OCI-LY7 (cell line): ENCODE measurements at regions not wholly inside any gene's neighbourhood (a gene's known extent, or its start where the extent isn't known, plus 50 kb on each side); places are given as distances from the start of the nearest gene placed in this dataset.

ENCODE experiments used
- BruUV-seq: library from RNA; stranded (reverse); fragments of 400-500 nt; replicated peaks from 2 replicates; lab custom pipeline; 2021; lab: Mats Ljungman, UMichigan
- CTCF ChIA-PET: fragments of 300-600 bp; sonication (Branson Sonifier 250); formaldehyde crosslinking; loops from one replicate; lab custom pipeline; 2022; ENCODE audit warnings: antibody characterized with exemption; ENCODE audit not compliant: unreplicated experiment; lab: Charles Lee
- POLR2A ChIA-PET: fragments of 300-600 bp; sonication (Branson Sonifier 250); formaldehyde crosslinking; loops from one replicate; lab custom pipeline; 2022; ENCODE audit warnings: antibody characterized with exemption; lab: Charles Lee
- DNase-seq: peaks from one replicate; pipeline ENCODE4 v3.0.0-alpha.2; 2015; ENCODE audit warnings: low spot score
- H2AFZ ChIP-seq: fragments of 200-600 bp; sonication (generic), shearing (Covaris generic); 2 replicates; pipeline ENCODE4 v1.6.1; 2014; ENCODE audit warnings: mild to moderate bottlenecking, antibody characterized with exemption, low read length, moderate library complexity
- H3K27ac ChIP-seq: fragments of 200-600 bp; sonication (generic); 2 replicates; pipeline ENCODE4 v1.5.1; 2014; ENCODE audit warnings: mixed run types, low read depth, mild to moderate bottlenecking, moderate library complexity, low read length, inconsistent platforms; ENCODE audit not compliant: poor library complexity, severe bottlenecking
- H3K36me3 ChIP-seq: fragments of 200-600 bp; sonication (generic); 2 replicates; pipeline ENCODE4 v1.6.1; 2014; ENCODE audit warnings: mild to moderate bottlenecking, antibody characterized with exemption, low read length, moderate library complexity, mixed read lengths; ENCODE audit not compliant: insufficient read depth
- H3K4me1 ChIP-seq: fragments of 200-600 bp; sonication (generic); 2 replicates; pipeline ENCODE4 v1.5.1; 2014; ENCODE audit warnings: mild to moderate bottlenecking, low read length; ENCODE audit not compliant: insufficient read depth, poor library complexity, severe bottlenecking
- H3K4me2 ChIP-seq: fragments of 200-600 bp; sonication (generic); 2 replicates; pipeline ENCODE4 v1.6.1; 2014; ENCODE audit warnings: mild to moderate bottlenecking, low read length
- H3K4me3 ChIP-seq: fragments of 200-600 bp; sonication (generic); 2 replicates; pipeline ENCODE4 v1.5.1; 2014; ENCODE audit warnings: mild to moderate bottlenecking, low read depth, low read length; ENCODE audit not compliant: poor library complexity, severe bottlenecking
- H3K79me2 ChIP-seq: fragments of 200-600 bp; sonication (generic); 2 replicates; pipeline ENCODE4 v1.6.1; 2016; ENCODE audit warnings: low read depth, mild to moderate bottlenecking, low read length, moderate library complexity, mixed read lengths; ENCODE audit not compliant: insufficient read depth
- H3K9me2 ChIP-seq: fragments of 200-600 bp; sonication (generic); 2 replicates; pipeline ENCODE4 v1.6.1; 2016; ENCODE audit warnings: mild to moderate bottlenecking, low read length, mixed read lengths; ENCODE audit not compliant: insufficient read depth
- H3K9me3 ChIP-seq: fragments of 200-600 bp; sonication (generic); 2 replicates; pipeline ENCODE4 v1.6.1; 2014; ENCODE audit warnings: mild to moderate bottlenecking, mixed run types, low read length, mixed read lengths
- H4K20me1 ChIP-seq: fragments of 200-600 bp; sonication (generic); 2 replicates; pipeline ENCODE4 v1.6.1; 2014; ENCODE audit warnings: mild to moderate bottlenecking, antibody characterized with exemption, low read length, moderate library complexity, mixed read lengths; ENCODE audit not compliant: insufficient read depth
- CTCF ChIP-seq: fragments of 200-600 bp; sonication (generic); conservative IDR thresholded peaks from 2 replicates; pipeline ENCODE4 v1.5.1; 2014; ENCODE audit warnings: mild to moderate bottlenecking, antibody characterized with exemption, low read length, moderate library complexity, mixed read lengths
- EZH2phosphoT487 ChIP-seq: fragments of 200-600 bp; sonication (generic); IDR thresholded peaks from 2 replicates; pipeline ENCODE4 v1.6.1; 2018; ENCODE audit warnings: low read depth, borderline replicate concordance, mild to moderate bottlenecking, mixed run types, antibody characterized with exemption, low read length, moderate library complexity, mixed read lengths
- intact Hi-C: fragments of 100-400 bp; cut with micrococcal nuclease; formaldehyde crosslinking; loops from one replicate; pipeline ENCODE4 v1.10.0; 2022; ENCODE audit not compliant: unreplicated experiment

- Histone ChIP-seq H3K4me3 (no peak overlapping the region), H2AFZ (no peak overlapping the region), H3K4me1 (no peaks in the 10 kb centered on the region), H3K36me3 (no peaks in the 10 kb centered on the region), H3K27ac (no peak overlapping the region), H3K79me2 (no peaks in the 10 kb centered on the region), H3K9me2 (no peaks in the 10 kb centered on the region), H3K4me2 (no peak overlapping the region), H4K20me1 (no peaks in the 10 kb centered on the region), H3K9me3 (no peaks in the 10 kb centered on the region)
- intact Hi-C loops = no loop called here
- CTCF ChIA-PET = no interaction called here
- POLR2A ChIA-PET = no interaction called here
- BruUV-seq = no TSS peak
- no peak for DNase-seq
- TF ChIP-seq CTCF (no peak), EZH2phosphoT487 (no peak)
Observed at GRCh38 chr16:62294213-62294972, 258.2 kb upstream of the CDH8 start.

GRCh38 chr16:62288990-62289629 is 252.9 kb upstream of the CDH8 start:
- DNase-seq = no peak
- H3K9me3 ChIP-seq = no peaks in the 10 kb centered on the region
- no peaks in the 10 kb centered on the region for H3K36me3 ChIP-seq
- H2AFZ ChIP-seq = no peak overlapping the region
- no peaks in the 10 kb centered on the region for H3K4me1 ChIP-seq
- no peak overlapping the region for H3K4me3 ChIP-seq
- H3K79me2 ChIP-seq = no peaks in the 10 kb centered on the region
- TF ChIP-seq CTCF (no peak), EZH2phosphoT487 (no peak)
- H3K27ac ChIP-seq = no peak overlapping the region
- POLR2A ChIA-PET = no interaction called here
- no TSS peak for BruUV-seq
- no peaks in the 10 kb centered on the region for H3K9me2 ChIP-seq
- no peak overlapping the region for H3K4me2 ChIP-seq
- intact Hi-C loops = no loop called here
- CTCF ChIA-PET = no interaction called here
- H4K20me1 ChIP-seq = no peaks in the 10 kb centered on the region

- intact Hi-C loops = no loop called here
- H3K9me3 ChIP-seq = no peaks in the 10 kb centered on the region
Observed at GRCh38 chr16:62280506-62280905, 244.3 kb upstream of the CDH8 start.

More at GRCh38 chr16:62280506-62280905, 244.3 kb upstream of the CDH8 start:
- no peak for DNase-seq
- H3K4me3 ChIP-seq = no peak overlapping the region
- H3K79me2 ChIP-seq = no peaks in the 10 kb centered on the region
- ChIA-PET CTCF (no interaction called here), POLR2A (interaction anchor here (0.6 kb wide), 1 partner anchor 24 kb away, joined by 3 read pairs; no protein-coding TSS in a partner anchor)
- H3K9me2 ChIP-seq = no peaks in the 10 kb centered on the region
- H4K20me1 ChIP-seq = no peaks in the 10 kb centered on the region
- H3K36me3 ChIP-seq = no peaks in the 10 kb centered on the region
- no peak overlapping the region for H3K27ac ChIP-seq
- no peak overlapping the region for H2AFZ ChIP-seq
- no peaks in the 10 kb centered on the region for H3K4me1 ChIP-seq
- no peak overlapping the region for H3K4me2 ChIP-seq
- BruUV-seq = no TSS peak
- TF ChIP-seq CTCF = no peak
- TF ChIP-seq EZH2phosphoT487 = no peak
